WTC11 (cell line): ENCODE measurements at regions not wholly inside any gene's neighbourhood (a gene's known extent, or its start where the extent isn't known, plus 50 kb on each side); places are given as distances from the start of the nearest gene placed in this dataset.

Experiments used
- ATAC-seq: fragments of 200-7000 bp; cut with Tn5 transposase; 2 replicates; pipeline ENCODE4 v1.10.0; 2021; ENCODE audit warnings: mild to moderate bottlenecking, moderate library complexity
- CTCF ChIA-PET: fragments of 300-600 bp; sonication (Branson Sonifier 250); formaldehyde crosslinking; loops from one replicate; lab custom pipeline; 2021; ENCODE audit warnings: antibody characterized with exemption; lab: Charles Lee
- POLR2A ChIA-PET: fragments of 350-600 bp; sonication (Branson Sonifier 250); formaldehyde crosslinking; loops from one replicate; lab custom pipeline; 2021; ENCODE audit warnings: antibody characterized with exemption; lab: Charles Lee
- DNase-seq: peaks from one replicate; pipeline ENCODE4 v3.0.0; 2021; ENCODE audit warnings: low spot score
- H3K27ac Mint-ChIP-seq: 2 replicates; pipeline ENCODE4 v1.8.0; 2021; ENCODE audit warnings: mixed read lengths
- H3K27me3 Mint-ChIP-seq: 2 replicates; pipeline ENCODE4 v1.8.0; 2021; ENCODE audit warnings: low read depth, mild to moderate bottlenecking, moderate library complexity, mixed read lengths
- H3K36me3 Mint-ChIP-seq: 2 replicates; pipeline ENCODE4 v1.8.0; 2021; ENCODE audit warnings: mixed read lengths
- H3K4me1 Mint-ChIP-seq: 2 replicates; pipeline ENCODE4 v1.8.0; 2022; ENCODE audit warnings: mixed read lengths
- H3K4me3 Mint-ChIP-seq: 2 replicates; pipeline ENCODE4 v1.8.0; 2021; ENCODE audit warnings: mild to moderate bottlenecking, moderate library complexity, mixed read lengths
- H3K9me3 Mint-ChIP-seq: 2 replicates; pipeline ENCODE4 v1.8.0; 2021; ENCODE audit warnings: mixed read lengths
- AR ChIP-seq: fragments of 250-450 bp; sonication (Bioruptor Pico); IDR thresholded peaks from 2 replicates; pipeline ENCODE4 v1.9.0; 2021; ENCODE audit warnings: mild to moderate bottlenecking
- CREB1 ChIP-seq: sonication (generic); formaldehyde crosslinking; IDR thresholded peaks from 2 replicates; pipeline ENCODE4 v1.8.0; 2023; ENCODE audit warnings: mild to moderate bottlenecking, missing genetic modification reagents
- CREM ChIP-seq: sonication (generic); formaldehyde crosslinking; IDR thresholded peaks from 2 replicates; pipeline ENCODE4 v1.8.1; 2022; ENCODE audit warnings: mild to moderate bottlenecking, missing genetic modification reagents, moderate library complexity
- EMX1 ChIP-seq: fragments of 250-450 bp; sonication (Bioruptor Pico); IDR thresholded peaks from 2 replicates; pipeline ENCODE4 v1.8.0; 2021; ENCODE audit warnings: mild to moderate bottlenecking
- IRF1 ChIP-seq: sonication (generic); formaldehyde crosslinking; IDR thresholded peaks from 2 replicates; pipeline ENCODE4 v1.8.0; 2023; ENCODE audit warnings: missing genetic modification reagents
- JAZF1 ChIP-seq: fragments of 250-450 bp; sonication (Bioruptor Pico); IDR thresholded peaks from 2 replicates; pipeline ENCODE4 v1.9.0; 2021; ENCODE audit warnings: moderate library complexity, mild to moderate bottlenecking, inconsistent platforms
- MLX ChIP-seq: sonication (generic); formaldehyde crosslinking; IDR thresholded peaks from 2 replicates; pipeline ENCODE4 v1.8.1; 2023; ENCODE audit warnings: mild to moderate bottlenecking, missing genetic modification reagents, moderate library complexity
- PRDM15 ChIP-seq: sonication (generic); formaldehyde crosslinking; IDR thresholded peaks from 2 replicates; pipeline ENCODE4 v1.8.0; 2022; ENCODE audit warnings: missing genetic modification reagents
- TCF7 ChIP-seq: sonication (generic); formaldehyde crosslinking; IDR thresholded peaks from 2 replicates; pipeline ENCODE4 v1.8.0; 2022; ENCODE audit warnings: mild to moderate bottlenecking, low read depth, missing genetic modification reagents, moderate library complexity
- ZBTB21 ChIP-seq: sonication (generic); formaldehyde crosslinking; IDR thresholded peaks from 2 replicates; pipeline ENCODE4 v1.8.1; 2023; ENCODE audit warnings: mild to moderate bottlenecking, missing genetic modification reagents, borderline replicate concordance
- ZNF232 ChIP-seq: sonication (generic); formaldehyde crosslinking; IDR thresholded peaks from 2 replicates; pipeline ENCODE4 v1.8.0; 2022; ENCODE audit warnings: mild to moderate bottlenecking, missing genetic modification reagents
- TF ChIP-seq, protein P1 (sequence below): sonication (generic); formaldehyde crosslinking; IDR thresholded peaks from 2 replicates; pipeline ENCODE4 v1.8.1; 2023; ENCODE audit warnings: mild to moderate bottlenecking, missing genetic modification reagents, borderline replicate concordance

GRCh38 chr2:53077413-53077812 lies 690.2 kb upstream of the CHAC2 start (continued):
- no peak for TF ChIP-seq PRDM15 (CRISPR knock-in tag)
- TF ChIP-seq CREB1 (CRISPR knock-in tag) = no peak
- no peak for TF ChIP-seq ZNF232 (CRISPR knock-in tag)
- no peak for TF ChIP-seq IRF1 (CRISPR knock-in tag)

- H3K36me3 Mint-ChIP-seq = 0 out of 2 replicates have a peak, but pooled peaks cover 2% of the 10 kb centered on the region
- ChIA-PET CTCF (no interaction called here), POLR2A (no interaction called here)
- no peak overlapping the region for H3K4me3 Mint-ChIP-seq
- no peak overlapping the region for H3K27ac Mint-ChIP-seq
- no peak for TF ChIP-seq EMX1
- no peaks in the 10 kb centered on the region for H3K27me3 Mint-ChIP-seq
- peaks cover 7% of the 10 kb centered on the region for H3K9me3 Mint-ChIP-seq
- DNase-seq = no peak
- peaks cover 8% of the 10 kb centered on the region for H3K4me1 Mint-ChIP-seq
- ATAC-seq = no peak
These were observed 691.8 kb upstream of the CHAC2 start for GRCh38 chr2:53075760-53076159.

GRCh38 chr2:53067533-53067932 lies 700.1 kb upstream of the CHAC2 start:
- Mint-ChIP-seq H3K9me3 (peaks cover 11% of the 10 kb centered on the region), H3K27ac (no peak overlapping the region), H3K27me3 (no peaks in the 10 kb centered on the region)
- ATAC-seq = no peak
- no peak for TF ChIP-seq MLX (CRISPR knock-in tag)
- no peak for TF ChIP-seq JAZF1 (CRISPR knock-in tag)
- no peak for TF ChIP-seq ZBTB21
- TF ChIP-seq AR = no peak
- TF ChIP-seq, protein P1, sequence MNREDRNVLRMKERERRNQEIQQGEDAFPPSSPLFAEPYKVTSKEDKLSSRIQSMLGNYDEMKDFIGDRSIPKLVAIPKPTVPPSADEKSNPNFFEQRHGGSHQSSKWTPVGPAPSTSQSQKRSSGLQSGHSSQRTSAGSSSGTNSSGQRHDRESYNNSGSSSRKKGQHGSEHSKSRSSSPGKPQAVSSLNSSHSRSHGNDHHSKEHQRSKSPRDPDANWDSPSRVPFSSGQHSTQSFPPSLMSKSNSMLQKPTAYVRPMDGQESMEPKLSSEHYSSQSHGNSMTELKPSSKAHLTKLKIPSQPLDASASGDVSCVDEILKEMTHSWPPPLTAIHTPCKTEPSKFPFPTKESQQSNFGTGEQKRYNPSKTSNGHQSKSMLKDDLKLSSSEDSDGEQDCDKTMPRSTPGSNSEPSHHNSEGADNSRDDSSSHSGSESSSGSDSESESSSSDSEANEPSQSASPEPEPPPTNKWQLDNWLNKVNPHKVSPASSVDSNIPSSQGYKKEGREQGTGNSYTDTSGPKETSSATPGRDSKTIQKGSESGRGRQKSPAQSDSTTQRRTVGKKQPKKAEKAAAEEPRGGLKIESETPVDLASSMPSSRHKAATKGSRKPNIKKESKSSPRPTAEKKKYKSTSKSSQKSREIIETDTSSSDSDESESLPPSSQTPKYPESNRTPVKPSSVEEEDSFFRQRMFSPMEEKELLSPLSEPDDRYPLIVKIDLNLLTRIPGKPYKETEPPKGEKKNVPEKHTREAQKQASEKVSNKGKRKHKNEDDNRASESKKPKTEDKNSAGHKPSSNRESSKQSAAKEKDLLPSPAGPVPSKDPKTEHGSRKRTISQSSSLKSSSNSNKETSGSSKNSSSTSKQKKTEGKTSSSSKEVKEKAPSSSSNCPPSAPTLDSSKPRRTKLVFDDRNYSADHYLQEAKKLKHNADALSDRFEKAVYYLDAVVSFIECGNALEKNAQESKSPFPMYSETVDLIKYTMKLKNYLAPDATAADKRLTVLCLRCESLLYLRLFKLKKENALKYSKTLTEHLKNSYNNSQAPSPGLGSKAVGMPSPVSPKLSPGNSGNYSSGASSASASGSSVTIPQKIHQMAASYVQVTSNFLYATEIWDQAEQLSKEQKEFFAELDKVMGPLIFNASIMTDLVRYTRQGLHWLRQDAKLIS (CRISPR knock-in tag) = no peak
- no peak for TF ChIP-seq TCF7 (CRISPR knock-in tag)
- no peak for TF ChIP-seq CREM (CRISPR knock-in tag)
- TF ChIP-seq, all 79 proteins: peak for 0
- Mint-ChIP-seq H3K4me3 (no peak overlapping the region), H3K4me1 (peaks cover 18% of the 10 kb centered on the region), H3K36me3 (peaks cover 4% of the 10 kb centered on the region)
- no peak for DNase-seq
- ChIA-PET CTCF (no interaction called here), POLR2A (no interaction called here)
